ENCODE measurements at regions not wholly inside any gene's neighbourhood (a gene's known extent, or its start where the extent isn't known, plus 50 kb on each side); places are given as distances from the start of the nearest gene placed in this dataset.

GRCh38 chr9:73050887-73051550 lies 98.2 kb upstream of the ALDH1A1 start:
- TF ChIP-seq CTCF (optimal IDR thresholded peaks at IDR 0.05 in 1 of 3, IDR thresholded peaks at IDR 0.05 in 1 of 3, conservative IDR thresholded peaks at IDR 0.05 in 1 of 3; ENCODE audit: extremely low read depth in 1 of 3, insufficient read depth in 2 of 3, low read length in 3 of 3) (no peak), EZH2 (IDR thresholded peaks at IDR 0.05; ENCODE audit: low read length) (no peak)
